GM13976 (cell line): ENCODE measurements at regions not wholly inside any gene's neighbourhood (a gene's known extent, or its start where the extent isn't known, plus 50 kb on each side); places are given as distances from the start of the nearest gene placed in this dataset.
"Not testable (repeated sequence)": the region's sequence is repeated elsewhere in the genome, so short reads cannot be mapped to it uniquely, and the experiment has no call there.

ENCODE experiments used
- DNase-seq: peaks from one replicate; pipeline ENCODE4 v3.0.0; 2012; ENCODE audit warnings: low spot score
- in situ Hi-C: fragments of 300-500 bp; cut with MboI; formaldehyde crosslinking; loops from one replicate; pipeline ENCODE4 v1.12.0; 2022; ENCODE audit warnings: low sequenced_read_pairs, mixed read lengths, inconsistent platforms; ENCODE audit not compliant: unreplicated experiment
- TF ChIP-seq, protein P1 (sequence below): IDR thresholded peaks from 2 replicates; pipeline ENCODE4 v1.5.1; 2012; ENCODE audit warnings: borderline replicate concordance, mild to moderate bottlenecking; ENCODE audit not compliant: insufficient read depth; ENCODE audit errors: extremely low read depth, missing control alignments, control extremely low read depth

DNA sequence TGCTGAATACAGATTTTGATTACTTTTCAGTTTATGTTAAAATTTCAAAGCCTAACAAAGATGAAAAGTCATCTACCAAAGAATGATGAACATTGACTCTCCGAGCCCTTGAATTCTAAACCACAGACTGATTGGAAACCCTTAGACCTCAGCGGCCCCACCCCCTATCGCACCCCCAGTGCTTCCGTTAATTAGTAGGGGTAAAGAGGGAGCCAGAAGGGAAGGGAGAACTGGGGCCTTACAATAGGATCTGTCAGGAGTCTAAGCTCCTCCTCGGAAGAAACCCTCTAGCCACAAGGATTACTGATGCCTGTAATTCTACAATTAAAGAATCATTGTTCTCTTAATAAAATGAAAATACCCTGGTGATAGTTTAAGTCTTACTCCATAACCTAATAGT lies 79.7 kb upstream of the JARID2 start:
- in situ Hi-C loops = no loop called here
- TF ChIP-seq, protein P1, sequence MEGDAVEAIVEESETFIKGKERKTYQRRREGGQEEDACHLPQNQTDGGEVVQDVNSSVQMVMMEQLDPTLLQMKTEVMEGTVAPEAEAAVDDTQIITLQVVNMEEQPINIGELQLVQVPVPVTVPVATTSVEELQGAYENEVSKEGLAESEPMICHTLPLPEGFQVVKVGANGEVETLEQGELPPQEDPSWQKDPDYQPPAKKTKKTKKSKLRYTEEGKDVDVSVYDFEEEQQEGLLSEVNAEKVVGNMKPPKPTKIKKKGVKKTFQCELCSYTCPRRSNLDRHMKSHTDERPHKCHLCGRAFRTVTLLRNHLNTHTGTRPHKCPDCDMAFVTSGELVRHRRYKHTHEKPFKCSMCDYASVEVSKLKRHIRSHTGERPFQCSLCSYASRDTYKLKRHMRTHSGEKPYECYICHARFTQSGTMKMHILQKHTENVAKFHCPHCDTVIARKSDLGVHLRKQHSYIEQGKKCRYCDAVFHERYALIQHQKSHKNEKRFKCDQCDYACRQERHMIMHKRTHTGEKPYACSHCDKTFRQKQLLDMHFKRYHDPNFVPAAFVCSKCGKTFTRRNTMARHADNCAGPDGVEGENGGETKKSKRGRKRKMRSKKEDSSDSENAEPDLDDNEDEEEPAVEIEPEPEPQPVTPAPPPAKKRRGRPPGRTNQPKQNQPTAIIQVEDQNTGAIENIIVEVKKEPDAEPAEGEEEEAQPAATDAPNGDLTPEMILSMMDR = no peak
- DNase-seq = no peak

DNA sequence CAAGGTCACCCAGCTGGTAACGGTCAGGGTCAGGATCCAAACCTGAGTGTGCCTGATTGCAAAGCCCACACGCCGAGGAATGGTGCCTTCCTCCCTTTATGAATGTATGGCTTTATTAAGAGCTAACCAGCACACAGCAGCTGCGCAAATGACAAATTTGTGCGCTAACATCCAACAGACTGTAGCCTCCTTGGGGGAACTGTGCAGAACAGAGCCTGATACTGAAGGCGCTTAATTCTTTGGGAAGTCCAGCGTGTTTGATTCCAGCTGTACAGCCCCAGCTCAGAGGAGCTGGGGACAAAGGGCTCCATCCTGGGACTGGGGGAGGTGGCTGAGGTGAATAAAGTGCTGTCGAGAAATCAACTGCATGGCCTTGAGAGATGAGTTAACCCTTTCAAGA lies 75.7 kb upstream of the JARID2 start:
- no peak for DNase-seq
- in situ Hi-C loops = no loop called here
- TF ChIP-seq, protein P1 = no peak

DNA sequence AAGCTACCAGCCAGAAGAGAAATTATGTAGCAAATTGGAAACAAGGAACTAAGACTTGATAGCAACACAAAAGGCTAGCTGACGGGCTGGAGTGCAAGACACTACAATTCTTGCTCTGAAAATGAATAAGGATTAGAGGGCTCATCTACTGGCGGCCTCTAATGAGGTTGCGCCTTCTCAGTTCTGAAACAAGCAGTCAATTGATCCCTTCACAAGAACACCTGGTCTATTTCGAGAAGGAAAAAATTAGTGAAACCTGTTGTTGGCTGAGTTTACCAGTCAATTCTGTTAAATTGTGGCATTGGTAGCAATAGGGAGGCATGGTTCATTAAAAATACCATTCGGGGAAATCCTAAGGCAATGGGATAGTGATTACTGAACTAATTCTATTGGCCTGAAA lies 74.8 kb upstream of the JARID2 start:
- DNase-seq = no peak
- in situ Hi-C loops = no loop called here
- TF ChIP-seq, protein P1 = no peak

DNA sequence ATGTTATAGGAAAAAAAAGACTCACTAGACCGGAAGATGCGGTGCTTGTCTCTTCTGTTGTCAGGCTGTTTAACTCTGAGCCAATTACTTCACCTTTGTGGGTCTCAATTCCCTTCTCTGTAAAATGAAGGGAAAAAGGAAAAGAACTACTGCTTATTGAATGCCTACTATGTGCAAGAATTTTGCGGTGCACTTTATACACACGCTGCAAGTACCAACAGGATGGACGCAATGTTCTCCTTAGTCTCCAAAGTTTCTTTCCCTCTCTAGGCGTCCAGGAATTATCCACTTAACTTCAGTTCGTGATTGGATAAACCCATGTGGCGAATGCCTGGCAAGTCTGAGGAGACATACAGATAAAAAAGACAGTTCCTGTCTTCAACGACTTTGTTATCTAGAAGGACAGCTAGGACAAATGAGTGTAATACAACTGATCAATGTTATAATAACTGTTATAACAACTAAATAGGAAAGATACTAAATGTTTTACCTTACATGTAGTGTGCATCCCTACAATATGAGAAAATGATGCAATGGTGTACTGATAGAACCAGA lies 69.0 kb upstream of the JARID2 start:
- no peak for DNase-seq
- TF ChIP-seq, protein P1 = no peak
- in situ Hi-C loops = no loop called here

DNA sequence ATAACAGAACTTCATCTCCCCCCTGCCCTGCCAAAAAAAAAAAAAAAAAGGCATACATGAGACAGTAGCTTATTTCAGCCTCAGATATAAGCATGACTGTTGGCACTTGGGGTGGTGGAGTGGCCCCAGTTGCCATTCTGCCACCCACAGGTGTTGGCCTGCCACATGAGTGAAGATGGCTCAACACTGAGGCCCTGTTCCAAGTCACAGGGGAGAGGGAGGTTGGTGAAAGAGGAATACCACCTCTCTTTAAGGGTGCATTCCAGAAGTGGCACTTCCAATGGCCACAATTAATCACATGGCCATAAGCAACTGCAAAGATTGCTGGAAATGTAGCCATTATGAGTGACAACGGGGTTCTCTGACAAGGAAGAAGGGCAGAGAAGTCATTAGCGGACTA lies 61.9 kb upstream of the JARID2 start:
- TF ChIP-seq, protein P1 = no peak
- in situ Hi-C loops = no loop called here
- DNase-seq = no peak

DNA sequence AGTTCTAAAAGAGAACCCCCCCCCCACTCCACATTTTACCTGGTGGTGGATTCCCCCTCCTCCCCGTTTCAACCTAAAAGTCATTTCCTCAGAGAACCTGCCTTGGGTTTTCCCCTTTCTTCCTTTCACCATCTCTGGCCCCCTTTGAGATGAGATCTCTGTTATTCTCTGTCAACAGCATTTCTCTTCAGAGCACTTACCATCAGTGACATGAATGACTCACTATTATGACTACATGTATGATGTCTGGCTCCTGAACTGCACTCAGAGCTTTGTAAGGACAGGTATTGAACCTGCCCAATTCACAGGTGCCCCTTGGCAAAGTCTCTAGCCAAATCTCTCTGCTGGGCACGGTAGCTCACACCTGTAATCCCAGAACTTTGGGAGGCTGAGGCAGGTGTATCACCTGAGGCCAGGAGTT lies 61.4 kb upstream of the JARID2 start:
- TF ChIP-seq, protein P1 = no peak
- in situ Hi-C loops = no loop called here
- peak; percentile 66 for DNase-seq

DNA sequence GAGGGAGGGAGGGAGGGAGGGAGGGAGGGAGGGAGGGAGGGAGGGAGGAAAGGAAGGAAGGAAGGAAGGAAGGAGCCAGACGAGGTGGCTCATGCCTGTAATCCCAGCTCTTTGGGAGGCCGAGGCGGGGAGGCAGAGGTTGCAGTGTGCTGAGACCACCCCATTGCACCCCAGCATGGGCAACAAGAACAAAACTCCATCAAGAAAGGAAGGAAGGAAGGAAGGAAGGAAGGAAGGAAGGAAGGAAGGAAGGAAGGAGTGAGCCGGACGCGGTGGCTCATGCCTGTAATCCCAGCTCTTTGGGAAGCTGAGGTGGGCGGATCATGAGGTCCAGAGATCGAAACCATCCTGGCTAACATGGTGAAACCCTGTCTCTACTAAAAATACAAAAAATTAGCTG lies 60.8 kb upstream of the JARID2 start:
- in situ Hi-C loops, DNase-seq: not testable (repeated sequence)

DNA sequence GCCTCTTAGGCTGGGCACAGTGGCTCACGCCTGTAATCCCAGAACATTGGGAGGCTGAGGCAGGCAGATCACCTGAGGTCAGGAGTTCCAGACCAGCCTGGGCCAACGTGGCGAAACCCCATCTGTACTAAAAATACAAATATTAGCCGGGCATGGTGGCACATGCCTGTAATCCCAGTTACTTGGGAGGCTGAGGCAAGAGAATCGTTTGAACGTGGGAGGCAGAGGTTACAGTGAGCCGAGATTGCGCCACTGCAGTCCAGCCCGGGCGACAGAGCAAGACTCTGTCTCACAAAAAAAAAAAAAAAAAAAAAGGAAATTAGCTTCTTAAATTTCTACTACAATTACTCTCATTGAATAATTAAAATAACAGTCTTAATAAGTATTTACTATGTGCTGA lies 52.4 kb upstream of the JARID2 start:
- DNase-seq, in situ Hi-C loops: not testable (repeated sequence)
